ENCODE measurements at regions not wholly inside any gene's neighbourhood (a gene's known extent, or its start where the extent isn't known, plus 50 kb on each side); places are given as distances from the start of the nearest gene placed in this dataset.
"Not testable (repeated sequence)": the region's sequence is repeated elsewhere in the genome, so short reads cannot be mapped to it uniquely, and the experiment has no call there.

DNA sequence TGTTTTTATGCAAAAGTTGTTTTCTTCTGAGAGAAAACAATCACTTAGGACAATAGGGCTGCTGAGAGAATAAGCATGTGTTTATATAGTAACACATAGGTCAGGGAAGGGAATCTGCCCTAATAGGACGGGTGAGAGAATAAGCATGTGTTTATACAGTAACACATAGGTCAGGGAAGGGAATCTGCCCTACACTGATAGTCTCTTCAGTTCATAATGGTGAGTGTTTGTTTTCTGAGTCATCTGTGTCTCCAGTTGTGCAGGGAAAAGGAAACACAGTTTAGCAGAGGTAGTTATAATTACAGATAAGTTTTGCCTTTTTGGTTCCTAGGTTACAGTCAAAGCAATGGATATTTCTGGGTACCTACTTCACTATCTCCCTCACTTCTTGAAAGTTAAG is 252.3 kb upstream of the CA10 start:
- no peak for TF ChIP-seq CTCF (conservative IDR thresholded peaks at IDR 0.05; ENCODE audit: low read depth, low read length)
- no peak for DNase-seq (ENCODE audit: low read depth)
- no peak overlapping the region for H3K4me3 ChIP-seq (ENCODE audit: low read depth, low read length)

DNA sequence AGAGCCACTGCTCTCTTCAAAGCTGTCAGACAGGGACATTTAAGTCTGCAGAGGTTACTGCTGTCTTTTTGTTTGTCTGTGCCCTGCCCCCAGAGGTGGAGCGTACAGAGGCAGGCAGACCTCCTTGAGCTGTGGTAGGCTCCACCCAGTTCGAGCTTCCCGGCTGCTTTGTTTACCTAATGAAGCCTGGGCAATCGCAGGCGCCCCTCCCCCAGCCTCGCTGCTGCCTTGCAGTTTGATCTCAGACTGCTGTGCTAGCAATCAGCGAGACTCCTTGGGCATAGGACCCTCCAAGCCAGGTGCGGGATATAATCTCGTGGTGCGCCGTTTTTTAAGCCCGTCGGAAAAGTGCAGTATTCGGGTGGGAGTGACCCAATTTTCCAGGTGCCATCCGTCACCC is 250.7 kb upstream of the CA10 start:
- not testable (repeated sequence) for DNase-seq (ENCODE audit: low read depth); H3K4me3 ChIP-seq (ENCODE audit: low read depth, low read length)

GRCh38 chr17:52395308-52395707 is 236.8 kb upstream of the CA10 start:
- H3K4me3 ChIP-seq (ENCODE audit: low read depth, low read length): no peak overlapping the region
- no peak for TF ChIP-seq CTCF (conservative IDR thresholded peaks at IDR 0.05; ENCODE audit: low read depth, low read length)
- DNase-seq (ENCODE audit: low read depth): no peak

DNA sequence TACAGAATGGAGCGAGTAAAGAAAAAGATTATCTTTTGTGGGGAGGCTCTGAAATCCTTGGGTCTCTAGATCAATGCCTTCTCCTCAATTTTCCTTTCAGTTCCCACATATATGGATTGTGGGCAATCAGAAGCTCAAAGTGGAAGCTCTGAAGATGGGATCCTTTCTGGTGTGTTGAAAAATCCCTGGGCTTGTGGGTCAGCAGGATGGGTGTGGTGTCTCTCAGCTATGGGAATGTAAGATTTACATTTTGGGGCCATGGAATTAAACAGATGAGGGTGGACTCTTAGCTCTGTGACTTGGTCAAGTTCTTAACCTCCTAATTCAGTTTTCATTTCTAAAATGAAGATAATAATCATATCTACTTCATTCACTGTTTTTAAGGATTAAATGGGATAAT is 231.9 kb upstream of the CA10 start:
- no peak for TF ChIP-seq CTCF (conservative IDR thresholded peaks at IDR 0.05; ENCODE audit: low read depth, low read length)
- no peak overlapping the region for H3K4me3 ChIP-seq (ENCODE audit: low read depth, low read length)
- DNase-seq (ENCODE audit: low read depth): no peak

DNA sequence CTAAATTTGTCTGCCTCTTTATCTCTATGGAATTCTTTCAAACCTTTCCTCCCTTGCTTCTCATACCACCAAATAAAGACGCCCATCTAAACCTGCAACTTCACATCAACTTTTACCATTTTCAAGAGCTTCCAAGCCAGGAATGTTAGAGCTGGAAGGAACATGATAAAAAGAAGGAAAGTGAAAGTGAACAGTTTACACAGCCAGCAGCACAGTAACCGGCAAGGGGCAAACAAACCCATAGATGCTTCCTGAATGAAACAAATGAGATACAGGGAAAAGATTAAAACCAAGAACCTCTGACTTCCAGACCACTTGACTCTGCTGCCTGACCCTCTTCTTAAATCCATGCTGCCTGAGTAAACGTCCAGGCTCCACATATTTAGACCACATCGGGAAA is 231.1 kb upstream of the CA10 start:
- TF ChIP-seq CTCF (conservative IDR thresholded peaks at IDR 0.05; ENCODE audit: low read depth, low read length): no peak
- no peak for DNase-seq (ENCODE audit: low read depth)
- H3K4me3 ChIP-seq (ENCODE audit: low read depth, low read length): no peak overlapping the region

DNA sequence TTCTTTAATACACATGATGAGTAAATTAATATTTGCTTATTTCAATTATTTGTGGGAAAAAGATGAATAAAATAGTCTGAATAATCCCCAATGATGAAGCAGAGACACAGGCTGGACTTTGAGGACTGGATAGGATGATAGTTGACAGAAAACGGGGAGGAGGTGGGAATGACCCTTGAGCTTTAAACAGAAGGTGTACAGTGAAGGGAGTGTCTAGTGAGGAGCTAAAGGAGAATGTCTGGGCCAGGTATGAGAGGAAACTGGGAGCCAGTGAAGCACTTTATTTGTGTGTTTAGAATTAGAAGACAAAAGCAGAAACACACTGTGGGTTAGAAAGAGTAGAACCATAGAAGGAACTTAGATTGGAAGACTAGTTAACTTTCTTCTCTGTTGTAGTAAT is 230.4 kb upstream of the CA10 start:
- TF ChIP-seq CTCF (conservative IDR thresholded peaks at IDR 0.05; ENCODE audit: low read depth, low read length): no peak
- DNase-seq (ENCODE audit: low read depth): no peak
- H3K4me3 ChIP-seq (ENCODE audit: low read depth, low read length): no peak overlapping the region

- no peak for DNase-seq (ENCODE audit: low read depth)
- no peak overlapping the region for H3K4me3 ChIP-seq (ENCODE audit: low read depth, low read length)
These were observed 226.2 kb upstream of the CA10 start for GRCh38 chr17:52384695-52385094.

More at GRCh38 chr17:52384695-52385094, 226.2 kb upstream of the CA10 start:
- TF ChIP-seq CTCF (conservative IDR thresholded peaks at IDR 0.05; ENCODE audit: low read depth, low read length): no peak

Measured in epithelial cell of proximal tubule (primary cell).